Glomerular visceral epithelial cell (primary cell): ENCODE measurements at regions not wholly inside any gene's neighbourhood (a gene's known extent, or its start where the extent isn't known, plus 50 kb on each side); places are given as distances from the start of the nearest gene placed in this dataset.
"Not testable (repeated sequence)": the region's sequence is repeated elsewhere in the genome, so short reads cannot be mapped to it uniquely, and the experiment has no call there.

Experiments
- DNase-seq: peaks from one replicate; pipeline ENCODE4 v3.0.0-alpha.2; 2016; ENCODE audit errors: extremely low spot score

GRCh38 chr4:40681600-40681999, 51.9 kb upstream of the RBM47 start:
- DNase-seq: no peak

GRCh38 chr4:40682290-40683101, 52.8 kb upstream of the RBM47 start:
- no peak for DNase-seq

DNA sequence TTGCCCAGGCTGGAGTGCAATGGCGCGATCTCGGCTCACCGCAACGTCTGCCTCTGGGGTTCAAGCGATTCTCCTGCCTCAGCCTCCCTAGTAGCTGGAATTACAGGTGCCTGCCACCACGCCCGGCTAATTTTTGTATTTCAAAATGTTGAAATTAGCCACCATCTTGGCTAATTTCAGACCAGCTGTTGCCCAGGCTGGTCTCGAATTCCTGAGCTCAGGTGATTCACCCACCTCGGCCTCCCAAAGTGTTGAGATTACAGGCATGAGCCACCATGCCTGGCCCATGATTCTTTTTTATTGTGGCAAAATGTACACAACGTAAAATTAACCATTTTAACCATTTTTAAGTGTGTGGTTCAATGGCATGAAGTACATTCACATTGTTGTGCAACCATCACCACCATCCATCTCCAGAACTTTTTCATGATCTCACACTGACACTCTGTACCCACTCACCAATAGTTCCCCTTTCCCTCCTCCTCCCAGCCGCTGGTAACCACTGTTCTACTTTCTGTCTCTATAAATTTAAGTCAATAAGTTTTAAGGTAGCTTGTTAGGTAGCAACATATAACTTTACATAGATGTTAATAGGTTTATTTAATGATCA, 54.0 kb upstream of the RBM47 start:
- DNase-seq: not testable (repeated sequence)

- no peak for DNase-seq
These were observed 54.7 kb upstream of the RBM47 start for GRCh38 chr4:40684404-40684803.

- DNase-seq: peak; percentile 70
These were observed 55.6 kb upstream of the RBM47 start for GRCh38 chr4:40685300-40685699.

- DNase-seq: no peak
These were observed 56.6 kb upstream of the RBM47 start for GRCh38 chr4:40686081-40686913.

DNA sequence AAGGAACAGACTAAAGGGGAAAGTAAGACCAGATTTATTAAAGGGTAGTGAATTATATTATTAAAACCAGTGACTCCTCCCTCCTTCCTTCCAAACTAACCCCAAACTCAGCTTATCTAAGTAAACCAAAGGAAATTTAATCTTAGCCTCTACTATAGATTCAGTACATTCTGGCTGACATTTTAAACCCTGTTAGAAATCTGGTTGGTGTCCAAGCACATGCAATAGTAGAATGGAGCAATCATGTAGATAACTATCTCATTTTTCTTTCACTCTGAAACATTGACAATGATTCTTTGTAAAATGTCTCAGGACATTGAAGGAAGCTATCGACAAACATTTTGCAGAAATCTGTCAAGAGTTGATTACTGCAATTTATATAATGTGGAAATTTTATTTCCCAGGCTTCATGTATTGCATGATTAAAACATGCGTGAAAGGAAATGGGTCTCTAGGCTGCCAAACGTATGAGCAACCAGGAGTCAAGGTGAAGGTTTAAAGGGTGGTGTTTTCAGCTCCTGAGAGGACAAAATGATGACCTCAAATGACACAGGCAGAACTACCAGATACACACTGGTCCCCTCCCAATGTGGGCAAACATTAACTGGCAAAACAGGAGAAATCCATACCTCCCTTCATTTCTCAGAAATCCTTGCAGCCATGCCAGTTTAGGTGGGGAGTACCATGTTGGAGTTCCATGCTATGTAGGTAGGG, 58.2 kb upstream of the RBM47 start:
- no peak for DNase-seq

- no peak for DNase-seq
These were observed 58.9 kb upstream of the RBM47 start for GRCh38 chr4:40688446-40689095.

DNA sequence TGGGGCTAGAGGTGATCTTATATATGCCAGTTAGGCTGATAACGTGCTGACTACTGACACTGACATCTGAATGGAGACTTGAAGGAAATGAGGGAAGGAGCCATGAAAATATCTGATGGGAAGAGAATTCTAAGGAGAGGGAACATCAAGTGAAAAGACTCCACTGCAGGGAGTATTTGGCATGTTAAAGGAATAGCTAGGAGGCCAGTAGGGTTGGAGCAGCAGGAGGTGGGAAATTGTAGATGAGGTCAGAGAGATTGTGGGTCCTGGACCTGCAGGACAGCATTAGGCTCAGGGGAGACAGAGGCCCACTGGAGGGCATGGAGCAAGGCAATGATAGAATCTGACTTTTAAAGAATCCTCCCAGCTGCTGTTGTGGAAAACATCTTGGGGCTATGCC, 55.8 kb upstream of the NSUN7 start:
- DNase-seq: no peak

DNA sequence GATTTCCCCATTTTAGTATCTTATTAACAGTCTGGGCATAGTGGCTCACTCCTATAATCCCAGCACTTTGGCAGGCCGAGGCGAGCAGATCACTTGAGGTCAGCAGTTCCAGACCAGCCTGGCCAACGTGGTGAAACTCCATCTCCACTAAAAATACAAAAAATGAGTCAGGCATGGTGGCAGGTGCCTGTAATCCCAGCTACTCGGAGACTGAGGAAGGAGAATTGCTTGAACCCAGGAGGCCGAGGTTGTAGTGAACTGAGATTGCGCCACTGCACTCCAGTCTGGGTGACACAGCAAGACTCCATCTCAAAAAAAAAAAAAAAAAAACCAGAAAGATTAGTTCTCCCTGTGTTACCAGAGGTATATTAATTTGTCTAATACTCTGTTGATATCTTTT, 52.3 kb upstream of the NSUN7 start:
- DNase-seq: not testable (repeated sequence)

DNA sequence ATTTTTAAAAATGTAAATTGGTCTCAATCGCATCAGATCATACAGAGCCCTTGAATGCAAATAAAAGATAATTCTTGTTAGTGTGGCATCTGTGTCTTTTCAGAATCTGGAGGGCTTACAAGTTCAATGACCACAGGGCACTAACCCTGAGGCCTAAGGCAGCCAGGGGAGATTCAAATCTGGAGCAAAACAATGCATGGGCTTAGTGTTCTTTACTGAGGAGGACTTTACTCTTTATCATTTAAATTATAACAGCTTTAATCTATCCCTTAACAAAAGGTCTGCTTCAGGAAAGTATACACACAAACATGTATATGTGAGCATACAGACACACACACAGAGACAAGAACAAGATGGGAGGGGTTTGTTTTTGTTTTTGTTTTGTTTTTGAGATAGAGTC, 51.0 kb upstream of the NSUN7 start:
- DNase-seq: no peak

GRCh38 chr4:40699648-40700047, 50.1 kb upstream of the NSUN7 start:
- peak; percentile 32 for DNase-seq
